ENCODE measurements at regions not wholly inside any gene's neighbourhood (a gene's known extent, or its start where the extent isn't known, plus 50 kb on each side); places are given as distances from the start of the nearest gene placed in this dataset.

DNA sequence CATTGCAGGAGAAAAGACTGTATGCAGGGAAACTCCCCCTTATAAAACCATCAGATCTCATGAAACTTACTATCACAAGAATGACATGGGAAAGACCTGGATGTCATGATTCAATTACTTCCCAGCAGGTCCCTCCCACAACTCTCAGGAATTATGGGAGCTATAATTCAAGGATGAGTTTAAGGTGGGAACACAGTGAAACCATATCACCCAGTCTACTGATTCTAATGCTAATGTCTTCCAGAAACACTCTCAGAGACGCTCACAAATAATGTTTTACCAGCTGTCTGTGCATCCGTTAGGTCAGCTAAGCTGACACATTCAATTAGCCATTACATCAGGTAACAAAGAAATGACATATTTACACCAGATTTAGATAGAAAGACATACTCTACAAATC is 637.9 kb downstream of the NLGN4Y start:
- TF ChIP-seq, protein P1, sequence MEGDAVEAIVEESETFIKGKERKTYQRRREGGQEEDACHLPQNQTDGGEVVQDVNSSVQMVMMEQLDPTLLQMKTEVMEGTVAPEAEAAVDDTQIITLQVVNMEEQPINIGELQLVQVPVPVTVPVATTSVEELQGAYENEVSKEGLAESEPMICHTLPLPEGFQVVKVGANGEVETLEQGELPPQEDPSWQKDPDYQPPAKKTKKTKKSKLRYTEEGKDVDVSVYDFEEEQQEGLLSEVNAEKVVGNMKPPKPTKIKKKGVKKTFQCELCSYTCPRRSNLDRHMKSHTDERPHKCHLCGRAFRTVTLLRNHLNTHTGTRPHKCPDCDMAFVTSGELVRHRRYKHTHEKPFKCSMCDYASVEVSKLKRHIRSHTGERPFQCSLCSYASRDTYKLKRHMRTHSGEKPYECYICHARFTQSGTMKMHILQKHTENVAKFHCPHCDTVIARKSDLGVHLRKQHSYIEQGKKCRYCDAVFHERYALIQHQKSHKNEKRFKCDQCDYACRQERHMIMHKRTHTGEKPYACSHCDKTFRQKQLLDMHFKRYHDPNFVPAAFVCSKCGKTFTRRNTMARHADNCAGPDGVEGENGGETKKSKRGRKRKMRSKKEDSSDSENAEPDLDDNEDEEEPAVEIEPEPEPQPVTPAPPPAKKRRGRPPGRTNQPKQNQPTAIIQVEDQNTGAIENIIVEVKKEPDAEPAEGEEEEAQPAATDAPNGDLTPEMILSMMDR (IDR thresholded peaks at IDR 0.05; ENCODE audit: low read depth, low read length): no peak
- TF ChIP-seq EZH2phosphoT487 (IDR thresholded peaks at IDR 0.05; ENCODE audit: low read depth): no peak
